Psoas muscle (tissue), 7 donors: ENCODE measurements at regions not wholly inside any gene's neighbourhood (a gene's known extent, or its start where the extent isn't known, plus 50 kb on each side); places are given as distances from the start of the nearest gene placed in this dataset.

Experiments
- ATAC-seq, 4 donors: fragments of 200-7000 bp; cut with Tn5 transposase; one replicate each; pipeline ENCODE4 v1.9.1; 2020; ENCODE audit warnings: moderate library complexity in 3 of 4, mild to moderate bottlenecking in 2 of 4
- DNase-seq, 2 donors: peaks; one replicate each; pipeline ENCODE4 v3.0.0-alpha.2; 2020
- H3K27ac ChIP-seq: fragments of 200-600 bp; one replicate; pipeline ENCODE4 v1.8.0; 2022
- H3K27me3 ChIP-seq, 3 donors: fragments of 200-600 bp in 1 of 3; one replicate each; pipeline versions ENCODE4 v1.6.1 to v1.8.0; 2013 to 2022; ENCODE audit warnings: low read length in 2 of 3, mild to moderate bottlenecking in 2 of 3, moderate library complexity in 1 of 3; ENCODE audit not compliant: insufficient read depth in 3 of 3
- H3K36me3 ChIP-seq, 2 donors: fragments of 200-600 bp in 1 of 2; one replicate each; pipeline versions ENCODE4 v1.6.1 to v1.8.0; 2013 to 2022; ENCODE audit warnings: low read depth in 1 of 2, mild to moderate bottlenecking in 1 of 2, moderate library complexity in 1 of 2; ENCODE audit not compliant: insufficient read depth in 1 of 2
- H3K4me1 ChIP-seq: fragments of 200-600 bp; one replicate; pipeline ENCODE4 v1.8.0; 2022
- H3K4me3 ChIP-seq: fragments of 200-600 bp; one replicate; pipeline ENCODE4 v1.8.0; 2022; ENCODE audit warnings: mild to moderate bottlenecking
- H3K9me3 ChIP-seq: fragments of 200-600 bp; one replicate; pipeline ENCODE4 v1.8.0; 2022
- CTCF ChIP-seq: fragments of 200-600 bp; IDR thresholded peaks from one replicate; pipeline ENCODE4 v1.8.0; 2022; ENCODE audit warnings: antibody characterized with exemption
- WGBS, 3 donors: extraction: QIAGEN DNeasy Blood & Tissue Kit; methylation state at CpG; one replicate each; pipeline versions ENCODE4 v1.1.6 to v1.1.7; 2013; 5-methylcytosine and 5-hydroxymethylcytosine counted together
- intact Hi-C, 2 donors: fragments of 100-400 bp; cut with DNase I; formaldehyde crosslinking; loops; one replicate each; pipeline versions ENCODE4 v1.11.0 to v1.14.2; 2022
- donor health status: healthy with polysubstance abuse.
- donor health status: DM: no; HTN: no; CAD: no; lungs with moderate emphysema.
- donor health status: Bipolar disorder and iron deficiency.
- donor health status: healthy.
- donor health status: DM: yes; HTN: yes; CAD: no.
- donor health status: DM: no; HTN: no; CAD: no.
- donor health status: DM: yes; HTN: yes; CAD: no.

GRCh38 chr4:11313157-11313943, 115.3 kb downstream of the HS3ST1 start:
- no peaks in the 10 kb centered on the region for H3K4me1 ChIP-seq
- no peaks in the 10 kb centered on the region for H3K27me3 ChIP-seq
- no peak for TF ChIP-seq CTCF
- no peaks in the 10 kb centered on the region for H3K36me3 ChIP-seq
- DNase-seq (no peak), ATAC-seq (no peak)
- 72 to 82% (median 76%) methylated on average over 6 of the region's 6 CpGs for WGBS, 3 donors
- H3K4me3 ChIP-seq: no peak overlapping the region
- no peaks in the 10 kb centered on the region for H3K9me3 ChIP-seq
- intact Hi-C loops: no loop called here
- no peak overlapping the region for H3K27ac ChIP-seq

- intact Hi-C loops: no loop called here
- Histone ChIP-seq H3K9me3 (no peaks in the 10 kb centered on the region), H3K4me3 (no peak overlapping the region), H3K36me3 (no peaks in the 10 kb centered on the region), H3K27ac (no peak overlapping the region), H3K4me1 (no peaks in the 10 kb centered on the region), H3K27me3 (no peaks in the 10 kb centered on the region)
- no peak for TF ChIP-seq CTCF
- ATAC-seq (peak in 1 of 4 donors; percentile 25), DNase-seq (peak in 1 of 2 donors; percentile 14)
Observed at GRCh38 chr4:11312389-11312788, 116.3 kb downstream of the HS3ST1 start.

- intact Hi-C loops: no loop called here
- no peak for DNase-seq
- TF ChIP-seq CTCF: no peak
- H3K36me3 ChIP-seq: no peaks in the 10 kb centered on the region
- H3K4me3 ChIP-seq: no peak overlapping the region
- 67 to 84% (median 74%) methylated on average over 4 of the region's 4 CpGs for WGBS, 3 donors
- H3K9me3 ChIP-seq: no peaks in the 10 kb centered on the region
- H3K27me3 ChIP-seq: no peaks in the 10 kb centered on the region
- no peak overlapping the region for H3K27ac ChIP-seq
- ATAC-seq: no peak
- no peaks in the 10 kb centered on the region for H3K4me1 ChIP-seq
Observed at GRCh38 chr4:11301075-11301660, 127.5 kb downstream of the HS3ST1 start.

- Histone ChIP-seq H3K36me3 (no peaks in the 10 kb centered on the region), H3K27ac (no peak overlapping the region), H3K4me1 (no peaks in the 10 kb centered on the region), H3K4me3 (no peak overlapping the region), H3K27me3 (no peaks in the 10 kb centered on the region), H3K9me3 (no peaks in the 10 kb centered on the region)
- ATAC-seq (no peak), DNase-seq (no peak)
- intact Hi-C loops: no loop called here
- TF ChIP-seq CTCF: no peak
- WGBS, 3 donors: 67 to 88% (median 80%) methylated on average over 5 of the region's 5 CpGs
Observed at GRCh38 chr4:11299836-11300235, 128.9 kb downstream of the HS3ST1 start.
